B cell (primary cell): ENCODE measurements at regions not wholly inside any gene's neighbourhood (a gene's known extent, or its start where the extent isn't known, plus 50 kb on each side); places are given as distances from the start of the nearest gene placed in this dataset.

Source experiments
- ATAC-seq: fragments of 200-7000 bp; cut with Tn5 transposase; one replicate; pipeline ENCODE4 v1.10.0; 2021; ENCODE audit warnings: low read depth, mild to moderate bottlenecking, moderate number of reproducible peaks, moderate library complexity
- CTCF ChIA-PET: fragments of 350-600 bp; sonication (Branson Sonifier 250); formaldehyde crosslinking; loops from one replicate; lab custom pipeline; 2021; ENCODE audit warnings: antibody characterized with exemption, inconsistent platforms; lab: Charles Lee
- POLR2A ChIA-PET: fragments of 350-600 bp; sonication (Branson Sonifier 250); formaldehyde crosslinking; loops from one replicate; lab custom pipeline; 2021; ENCODE audit warnings: antibody characterized with exemption; lab: Charles Lee
- DNase-seq: peaks from one replicate; pipeline ENCODE4 v3.0.0; 2013
- H2AFZ ChIP-seq: 2 replicates; pipeline ENCODE4 v1.6.1; 2012; ENCODE audit warnings: mild to moderate bottlenecking, low read depth, low read length; ENCODE audit not compliant: insufficient read depth, poor library complexity, severe bottlenecking
- H3K27ac ChIP-seq, 2 donors: 1 replicate in 1 of 2; 2 replicates in 1 of 2; pipeline ENCODE4 v1.5.1; 2012 to 2013; ENCODE audit warnings: low read length in 2 of 2, mild to moderate bottlenecking in 2 of 2, moderate library complexity in 1 of 2
- H3K27me3 ChIP-seq, 4 experiments: fragments of 200-600 bp in 1 of 4; sonication (generic) in 1 of 4; replicated peaks in 1 of 4; 1 replicate in 2 of 4; 2 replicates in 2 of 4; pipeline versions ENCODE4 v1.6.1 to v1.7.0; 2013 to 2016; ENCODE audit warnings: low read length in 3 of 4, mild to moderate bottlenecking in 2 of 4, mixed read lengths in 1 of 4, moderate library complexity in 1 of 4; ENCODE audit not compliant: insufficient read depth in 4 of 4, control insufficient read depth in 3 of 4; ENCODE audit errors: control extremely low read depth in 1 of 4
- H3K36me3 ChIP-seq, 2 experiments: replicated peaks in 1 of 2; 1 replicate in 1 of 2; 2 replicates in 1 of 2; pipeline versions ENCODE4 v1.6.1 to v1.7.1; 2013; ENCODE audit warnings: low read length in 1 of 2; ENCODE audit not compliant: insufficient read depth in 2 of 2, control insufficient read depth in 1 of 2; ENCODE audit errors: control extremely low read depth in 1 of 2, extremely low read depth in 1 of 2
- H3K4me1 ChIP-seq, 2 donors: fragments of 200-600 bp in 1 of 2; sonication (generic) in 1 of 2; 1 replicate in 1 of 2; 2 replicates in 1 of 2; pipeline versions ENCODE4 v1.5.1 to v1.6.1; 2013 to 2017; ENCODE audit warnings: low read length in 2 of 2; ENCODE audit not compliant: control insufficient read depth in 2 of 2, insufficient read depth in 2 of 2
- H3K4me2 ChIP-seq: replicated peaks from 2 replicates; pipeline ENCODE3; 2012; ENCODE audit warnings: mild to moderate bottlenecking, low read depth, low read length; ENCODE audit not compliant: poor library complexity, severe bottlenecking
- H3K4me3 ChIP-seq, 5 experiments: fragments of 200-600 bp in 1 of 5; sonication (generic) in 1 of 5; 1 replicate in 3 of 5; 2 replicates in 2 of 5; pipeline versions ENCODE4 v1.5.1 to v1.7.0; 2011 to 2016; ENCODE audit warnings: low read length in 4 of 5, mild to moderate bottlenecking in 4 of 5, low read depth in 2 of 5, control low read depth in 1 of 5, moderate library complexity in 1 of 5; ENCODE audit not compliant: insufficient read depth in 1 of 5; ENCODE audit errors: control extremely low read depth in 1 of 5, extremely low read depth in 1 of 5
- H3K79me2 ChIP-seq: fragments of 200-600 bp; sonication (generic); one replicate; pipeline ENCODE4 v1.6.0; 2016; ENCODE audit warnings: low read length; ENCODE audit not compliant: control insufficient read depth, insufficient read depth
- H3K9ac ChIP-seq: fragments of 200-600 bp; sonication (generic); 2 replicates; pipeline ENCODE4 v1.6.1; 2017; ENCODE audit warnings: mild to moderate bottlenecking, low read length, moderate library complexity
- H3K9me3 ChIP-seq, 3 donors: one replicate each; pipeline versions ENCODE4 v1.6.1 to v1.7.1; 2013; ENCODE audit warnings: low read length in 2 of 3; ENCODE audit not compliant: control insufficient read depth in 2 of 3, insufficient read depth in 1 of 3; ENCODE audit errors: control extremely low read depth in 1 of 3
- H4K20me1 ChIP-seq: 2 replicates; pipeline ENCODE4 v1.6.0; 2012; ENCODE audit warnings: mild to moderate bottlenecking, low read length; ENCODE audit not compliant: insufficient read depth, control insufficient read depth, poor library complexity, severe bottlenecking
- H3K27ac Mint-ChIP-seq: one replicate; pipeline ENCODE4 v1.8.0; 2021; ENCODE audit warnings: mixed read lengths
- H3K27me3 Mint-ChIP-seq: one replicate; pipeline ENCODE4 v1.8.0; 2021; ENCODE audit warnings: mixed read lengths
- H3K4me1 Mint-ChIP-seq: one replicate; pipeline ENCODE4 v1.8.0; 2021; ENCODE audit warnings: mixed read lengths
- H3K4me3 Mint-ChIP-seq: one replicate; pipeline ENCODE4 v1.8.0; 2021; ENCODE audit warnings: mixed read lengths
- H3K9me3 Mint-ChIP-seq: one replicate; pipeline ENCODE4 v1.8.0; 2022; ENCODE audit warnings: mixed read lengths; ENCODE audit not compliant: insufficient read depth
- EZH2 ChIP-seq: IDR thresholded peaks from 2 replicates; pipeline ENCODE4 v1.6.1; 2012; ENCODE audit warnings: borderline replicate concordance, low read depth, mild to moderate bottlenecking, moderate library complexity, low read length; ENCODE audit not compliant: insufficient read depth, poor library complexity, severe bottlenecking
- WGBS: methylation state at CpG from one replicate; pipeline ENCODE4 v1.1.5; 2013; ENCODE audit warnings: missing lambda C conversion rate; ENCODE audit not compliant: insufficient coverage; 5-methylcytosine and 5-hydroxymethylcytosine counted together
- intact Hi-C: fragments of 100-400 bp; cut with micrococcal nuclease; formaldehyde crosslinking; loops from one replicate; pipeline ENCODE4 v1.10.0; 2022
- TF ChIP-seq, protein P1 (sequence below): fragments of 200-600 bp; IDR thresholded peaks from one replicate; pipeline ENCODE4 v1.8.0; 2022; ENCODE audit warnings: antibody characterized with exemption, mild to moderate bottlenecking

DNA sequence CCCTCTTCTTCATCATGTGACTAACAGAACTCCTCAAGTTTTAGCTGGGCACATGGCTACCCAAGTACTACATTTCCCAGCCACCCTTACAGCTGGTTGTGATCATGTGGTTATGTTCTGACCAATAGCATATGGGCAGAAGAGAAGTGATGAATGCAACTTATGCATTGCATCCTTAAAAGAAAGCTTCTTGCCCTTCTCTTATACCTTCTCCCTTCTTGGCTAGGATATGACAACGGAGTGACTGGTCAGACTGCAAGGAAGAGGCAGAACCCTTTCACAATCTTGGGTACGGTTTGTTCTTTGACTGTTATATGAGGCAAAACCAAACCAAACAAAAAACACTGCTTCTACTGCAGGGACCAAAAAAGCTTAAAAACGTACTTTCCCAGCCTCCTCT is 66.5 kb upstream of the MAX start:
- CTCF ChIA-PET: interaction anchor here (0.8 to 11.9 kb wide), 21 partner anchors 9 to 792 kb away, joined by 3 to 226 read pairs (median 8); partner anchors contain the start of genes FNTB and FUT8
- DNase-seq: peak; percentile 41
- H3K9ac ChIP-seq: no peak overlapping the region
- H2AFZ ChIP-seq: peak overlapping the region; percentile 8
- H3K27me3 ChIP-seq: no peaks in the 10 kb centered on the region
- TF ChIP-seq, protein P1, sequence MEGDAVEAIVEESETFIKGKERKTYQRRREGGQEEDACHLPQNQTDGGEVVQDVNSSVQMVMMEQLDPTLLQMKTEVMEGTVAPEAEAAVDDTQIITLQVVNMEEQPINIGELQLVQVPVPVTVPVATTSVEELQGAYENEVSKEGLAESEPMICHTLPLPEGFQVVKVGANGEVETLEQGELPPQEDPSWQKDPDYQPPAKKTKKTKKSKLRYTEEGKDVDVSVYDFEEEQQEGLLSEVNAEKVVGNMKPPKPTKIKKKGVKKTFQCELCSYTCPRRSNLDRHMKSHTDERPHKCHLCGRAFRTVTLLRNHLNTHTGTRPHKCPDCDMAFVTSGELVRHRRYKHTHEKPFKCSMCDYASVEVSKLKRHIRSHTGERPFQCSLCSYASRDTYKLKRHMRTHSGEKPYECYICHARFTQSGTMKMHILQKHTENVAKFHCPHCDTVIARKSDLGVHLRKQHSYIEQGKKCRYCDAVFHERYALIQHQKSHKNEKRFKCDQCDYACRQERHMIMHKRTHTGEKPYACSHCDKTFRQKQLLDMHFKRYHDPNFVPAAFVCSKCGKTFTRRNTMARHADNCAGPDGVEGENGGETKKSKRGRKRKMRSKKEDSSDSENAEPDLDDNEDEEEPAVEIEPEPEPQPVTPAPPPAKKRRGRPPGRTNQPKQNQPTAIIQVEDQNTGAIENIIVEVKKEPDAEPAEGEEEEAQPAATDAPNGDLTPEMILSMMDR: no peak
- TF ChIP-seq EZH2: no peak
- peaks cover 18 to 42% of the 10 kb centered on the region in 2 donors for H3K4me1 ChIP-seq
- no peak for ATAC-seq
- intact Hi-C loops: no loop called here
- H3K4me2 ChIP-seq: peak overlapping the region; percentile 4
- H3K79me2 ChIP-seq: no peaks in the 10 kb centered on the region
- H3K4me3 ChIP-seq: no peak overlapping the region
- POLR2A ChIA-PET: interaction anchor here (0.6 to 2.6 kb wide), 8 partner anchors 10 to 323 kb away, joined by 3 to 17 read pairs (median 5); partner anchors contain the start of gene FUT8
- Mint-ChIP-seq H3K4me1 (peaks cover 59% of the 10 kb centered on the region), H3K4me3 (no peak overlapping the region), H3K27ac (peak overlapping the region; percentile 64), H3K27me3 (no peaks in the 10 kb centered on the region), H3K9me3 (no peaks in the 10 kb centered on the region)
- no peaks in the 10 kb centered on the region for H3K36me3 ChIP-seq
- WGBS: no CpG with 5 or more reads among the region's 3 CpGs
- H3K27ac ChIP-seq: no peak overlapping the region
- H3K9me3 ChIP-seq: peaks cover 0 to 3% (median 0%) of the 10 kb centered on the region in 3 donors
- no peaks in the 10 kb centered on the region for H4K20me1 ChIP-seq

DNA sequence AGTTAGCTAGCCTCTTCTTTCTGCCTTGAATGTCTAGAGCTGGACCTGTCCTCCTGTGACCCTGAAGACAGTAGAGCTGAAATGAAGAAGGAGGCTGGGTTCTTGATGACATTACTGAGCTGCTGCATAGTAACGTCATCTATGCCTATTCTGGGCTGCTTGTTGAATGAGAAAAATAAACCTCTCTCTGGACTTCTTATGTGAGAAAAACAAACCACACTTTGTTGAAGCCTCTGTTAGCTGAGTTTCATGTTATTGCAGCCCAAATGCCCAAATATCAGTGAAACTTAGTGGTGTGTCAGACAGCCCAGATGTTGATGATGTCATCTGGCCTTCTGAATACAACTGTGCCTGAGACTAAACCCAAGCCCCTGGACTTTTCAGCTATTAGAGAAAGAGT is 67.0 kb upstream of the MAX start:
- H3K4me2 ChIP-seq: peak overlapping the region; percentile 4
- peak overlapping the region; percentile 64 for H3K27ac Mint-ChIP-seq
- peaks cover 0 to 3% (median 0%) of the 10 kb centered on the region in 3 donors for H3K9me3 ChIP-seq
- POLR2A ChIA-PET: interaction anchor here (0.6 to 2.6 kb wide), 11 partner anchors 10 to 322 kb away, joined by 3 to 17 read pairs (median 4); partner anchors contain the start of gene FUT8
- H3K9ac ChIP-seq: no peak overlapping the region
- peaks cover 57% of the 10 kb centered on the region for H3K4me1 Mint-ChIP-seq
- H3K36me3 ChIP-seq: no peaks in the 10 kb centered on the region
- no peaks in the 10 kb centered on the region for H3K79me2 ChIP-seq
- H3K9me3 Mint-ChIP-seq: no peaks in the 10 kb centered on the region
- no peak overlapping the region for H3K4me3 ChIP-seq
- peak; percentile 32 for DNase-seq
- peaks cover 17 to 38% of the 10 kb centered on the region in 2 donors for H3K4me1 ChIP-seq
- CTCF ChIA-PET: interaction anchor here (0.6 to 11.9 kb wide), 23 partner anchors 8 to 792 kb away, joined by 3 to 226 read pairs (median 7); partner anchors contain the start of gene FUT8
- H2AFZ ChIP-seq: no peak overlapping the region
- H4K20me1 ChIP-seq: no peaks in the 10 kb centered on the region
- peak overlapping the region; percentile 72 for H3K4me3 Mint-ChIP-seq
- ATAC-seq: peak; percentile 60
- H3K27ac ChIP-seq: no peak overlapping the region
- no CpG with 5 or more reads among the region's 1 CpG for whole genome bisulfite sequencing
- no peaks in the 10 kb centered on the region for H3K27me3 Mint-ChIP-seq
- TF ChIP-seq, protein P1: no peak
- no peak for TF ChIP-seq EZH2
- H3K27me3 ChIP-seq: no peaks in the 10 kb centered on the region
- intact Hi-C loops: no loop called here
